22Rv1 (cell line): ENCODE measurements at regions not wholly inside any gene's neighbourhood (a gene's known extent, or its start where the extent isn't known, plus 50 kb on each side); places are given as distances from the start of the nearest gene placed in this dataset.

Experiments used
- ZFX ChIP-seq: fragments of 450-650 bp; IDR thresholded peaks from 2 replicates; pipeline ENCODE4 v1.6.1; 2017; ENCODE audit warnings: antibody characterized with exemption, borderline replicate concordance
- TF ChIP-seq, protein P1 (sequence below): fragments of 450-650 bp; IDR thresholded peaks from 2 replicates; pipeline ENCODE4 v1.5.1; 2017; ENCODE audit warnings: mild to moderate bottlenecking

DNA sequence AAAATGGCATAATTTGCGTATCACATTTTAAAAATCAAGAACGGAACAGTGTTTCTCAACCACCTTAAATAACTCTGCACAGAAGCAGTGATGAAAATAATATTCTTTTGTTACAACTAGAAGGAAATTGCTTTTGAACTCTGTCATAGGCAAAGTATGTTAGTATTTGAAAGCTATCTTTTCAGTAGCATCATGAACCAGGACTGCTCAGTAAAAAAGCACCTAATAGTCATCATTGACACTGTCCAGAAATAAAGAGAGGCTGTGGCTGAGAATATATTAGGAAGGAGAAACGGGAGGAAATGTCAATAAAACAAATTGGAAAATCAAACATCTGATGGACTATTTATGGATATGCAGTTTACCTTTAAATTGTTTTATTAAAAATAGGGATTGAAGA lies 237.2 kb upstream of the AKR1E2 start:
- TF ChIP-seq, protein P1, sequence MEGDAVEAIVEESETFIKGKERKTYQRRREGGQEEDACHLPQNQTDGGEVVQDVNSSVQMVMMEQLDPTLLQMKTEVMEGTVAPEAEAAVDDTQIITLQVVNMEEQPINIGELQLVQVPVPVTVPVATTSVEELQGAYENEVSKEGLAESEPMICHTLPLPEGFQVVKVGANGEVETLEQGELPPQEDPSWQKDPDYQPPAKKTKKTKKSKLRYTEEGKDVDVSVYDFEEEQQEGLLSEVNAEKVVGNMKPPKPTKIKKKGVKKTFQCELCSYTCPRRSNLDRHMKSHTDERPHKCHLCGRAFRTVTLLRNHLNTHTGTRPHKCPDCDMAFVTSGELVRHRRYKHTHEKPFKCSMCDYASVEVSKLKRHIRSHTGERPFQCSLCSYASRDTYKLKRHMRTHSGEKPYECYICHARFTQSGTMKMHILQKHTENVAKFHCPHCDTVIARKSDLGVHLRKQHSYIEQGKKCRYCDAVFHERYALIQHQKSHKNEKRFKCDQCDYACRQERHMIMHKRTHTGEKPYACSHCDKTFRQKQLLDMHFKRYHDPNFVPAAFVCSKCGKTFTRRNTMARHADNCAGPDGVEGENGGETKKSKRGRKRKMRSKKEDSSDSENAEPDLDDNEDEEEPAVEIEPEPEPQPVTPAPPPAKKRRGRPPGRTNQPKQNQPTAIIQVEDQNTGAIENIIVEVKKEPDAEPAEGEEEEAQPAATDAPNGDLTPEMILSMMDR = no peak
- TF ChIP-seq ZFX = no peak
